NCI-H345 (cell line): ENCODE measurements at regions not wholly inside any gene's neighbourhood (a gene's known extent, or its start where the extent isn't known, plus 50 kb on each side); places are given as distances from the start of the nearest gene placed in this dataset.

ENCODE experiments used
- DNase-seq: peaks from one replicate; lab custom pipeline; 2025; lab: John Stamatoyannopoulos, UW

DNA sequence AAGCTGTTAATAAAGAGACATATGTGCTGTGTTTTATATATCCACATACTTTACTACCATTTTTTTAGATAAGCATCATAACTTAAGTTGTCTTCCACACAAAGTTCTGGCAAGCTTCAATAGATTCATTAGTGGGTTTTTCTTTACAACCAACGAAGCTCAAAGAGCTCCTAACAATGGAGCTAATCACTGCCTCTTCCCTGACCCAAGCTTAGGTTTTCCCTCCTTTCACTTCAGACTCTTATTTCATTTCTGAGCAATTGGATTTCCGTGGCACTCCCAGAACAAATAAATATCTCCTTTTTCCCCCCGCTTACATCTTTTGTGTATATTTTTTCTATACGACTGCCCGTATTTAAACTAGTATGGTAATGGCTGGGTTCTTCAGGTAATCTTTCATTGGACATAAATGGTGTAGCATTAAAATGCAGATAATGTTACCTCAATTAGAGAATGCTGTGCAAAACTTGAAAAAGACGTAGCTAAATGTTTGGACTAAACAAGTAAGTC lies 275.5 kb upstream of the TMEM161B start:
- no peak for DNase-seq

DNA sequence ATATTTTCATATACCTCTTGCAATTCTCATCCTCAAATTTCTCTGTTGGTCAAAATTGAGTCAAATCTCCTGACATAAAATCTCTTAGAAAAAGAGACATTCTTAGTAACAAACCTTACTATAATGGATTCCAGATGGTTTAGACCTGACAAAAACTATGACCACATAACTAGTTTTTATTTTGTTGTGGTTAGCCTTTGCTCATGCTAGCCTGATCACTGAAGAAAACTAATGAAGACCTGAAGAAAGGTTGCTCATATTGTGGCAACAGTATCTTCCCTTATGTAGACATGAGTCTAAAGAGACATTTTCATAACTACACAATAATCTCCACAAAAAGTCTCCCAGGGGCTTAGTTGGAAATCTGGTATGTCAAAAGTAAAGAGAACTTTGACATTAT lies 274.1 kb upstream of the TMEM161B start:
- no peak for DNase-seq

DNA sequence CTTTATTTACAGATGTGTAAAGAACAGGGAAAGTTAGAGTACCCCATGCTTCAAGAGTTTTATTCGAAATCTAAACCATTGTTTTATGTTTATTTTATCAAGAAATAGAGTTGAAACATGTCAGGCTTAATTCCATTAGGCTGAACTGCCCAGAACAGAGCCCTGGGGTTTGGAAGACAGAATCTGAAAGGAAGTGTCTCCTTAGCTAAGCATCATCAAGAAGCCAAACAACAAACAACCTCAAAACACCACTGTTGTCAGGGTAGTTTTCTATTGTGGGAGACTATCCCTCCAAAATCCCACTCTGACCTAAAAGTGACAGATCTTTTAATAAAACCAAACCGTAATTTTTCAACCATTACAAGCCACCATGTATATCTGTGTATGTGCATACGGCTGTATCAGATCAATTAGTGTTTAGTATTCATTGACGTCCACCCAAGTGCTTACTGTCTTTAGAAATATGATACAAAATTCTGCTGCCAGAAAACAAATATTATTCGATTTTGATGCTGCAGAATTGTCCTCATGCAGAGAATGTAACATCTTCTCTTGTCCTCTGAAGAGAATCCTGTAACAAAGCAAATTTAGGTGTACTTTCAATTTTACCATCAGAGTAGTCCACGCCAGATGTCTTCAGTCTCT lies 271.9 kb upstream of the TMEM161B start:
- no peak for DNase-seq

DNA sequence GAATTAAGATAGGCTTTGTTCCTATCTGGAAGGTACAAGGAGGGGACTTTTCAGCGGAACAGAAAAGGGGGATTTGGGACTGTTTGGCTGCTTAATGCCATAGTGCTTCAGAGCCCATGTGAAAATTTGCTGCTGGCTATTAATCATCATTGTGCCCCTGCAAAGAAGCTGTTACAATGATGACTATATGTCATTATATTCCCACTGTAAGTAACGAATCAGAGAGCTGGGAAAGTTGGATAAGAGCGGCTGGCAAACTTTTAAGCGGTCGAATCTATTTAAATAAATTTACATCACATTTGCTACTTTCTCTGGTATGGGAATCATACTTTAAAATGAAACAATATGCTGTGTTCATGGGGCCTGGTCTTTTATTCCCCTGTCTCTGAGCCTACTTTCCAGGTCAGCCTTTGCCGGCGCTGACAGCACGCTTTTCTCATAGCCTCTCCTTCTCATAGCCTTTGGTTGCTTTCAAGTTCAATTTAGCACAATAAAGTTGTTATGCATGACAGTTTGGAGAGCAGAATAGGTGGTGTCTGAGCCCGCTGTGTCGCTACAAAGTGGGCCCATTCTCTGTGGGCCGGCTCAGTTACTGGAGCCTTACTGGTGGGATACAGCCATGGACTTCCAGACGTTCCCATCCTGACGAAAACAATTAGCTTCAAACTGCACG lies 271.2 kb upstream of the TMEM161B start:
- no peak for DNase-seq

DNA sequence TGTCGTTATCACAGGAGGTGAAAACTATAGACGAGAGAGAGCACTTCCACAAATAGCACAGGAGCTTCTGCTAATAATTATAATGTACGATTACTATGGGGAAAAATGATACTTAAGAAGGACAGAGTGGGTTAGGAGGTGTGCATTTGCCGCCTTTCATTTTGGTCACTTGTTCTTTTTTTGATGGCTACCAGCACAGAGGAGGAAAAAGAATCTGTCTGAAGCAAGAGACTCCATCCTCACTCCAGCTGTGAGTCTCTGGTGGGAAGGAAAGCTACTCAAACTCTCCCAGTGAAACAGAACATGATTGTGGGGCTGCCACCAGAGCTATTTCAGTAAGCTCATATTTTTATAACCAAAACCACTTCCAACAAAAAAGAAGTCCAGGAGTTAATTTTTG lies 270.4 kb upstream of the TMEM161B start:
- no peak for DNase-seq

DNA sequence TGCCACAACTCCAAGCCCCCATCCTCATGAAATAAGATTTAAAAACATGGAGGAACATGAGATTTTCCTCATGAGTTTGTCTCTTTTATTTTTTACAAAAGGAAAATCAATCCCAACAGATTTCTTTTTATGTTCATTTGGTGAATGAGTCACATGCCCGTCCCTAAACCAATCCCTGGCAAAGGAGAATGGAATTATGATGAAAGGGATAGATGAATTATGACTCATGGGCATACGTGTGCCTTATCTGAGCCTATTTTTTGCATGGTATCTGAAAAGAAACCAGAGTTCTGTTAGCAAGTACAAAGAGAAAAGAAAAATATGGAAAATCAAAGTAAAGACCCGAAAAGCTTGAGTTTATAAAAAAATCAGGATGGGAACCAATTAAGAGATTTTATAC lies 267.5 kb upstream of the TMEM161B start:
- DNase-seq = no peak

DNA sequence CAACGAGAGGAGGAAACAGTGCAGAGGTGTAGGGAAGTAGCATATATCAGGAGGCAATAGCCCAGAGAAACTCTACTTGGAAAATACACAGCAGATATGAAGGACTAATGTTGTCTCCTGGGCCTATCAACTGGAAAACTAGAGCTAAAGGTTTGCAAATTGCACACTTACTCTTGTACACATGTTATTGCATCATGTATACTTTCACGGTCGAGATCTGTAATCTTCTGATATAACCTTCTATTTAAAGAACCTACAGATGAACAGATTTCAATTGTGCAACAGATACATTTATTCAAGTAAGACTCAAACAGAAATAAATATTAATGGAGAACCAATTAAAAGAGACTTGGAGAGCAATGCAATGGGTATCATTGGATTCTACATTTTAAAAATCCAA lies 256.3 kb upstream of the TMEM161B start:
- no peak for DNase-seq

DNA sequence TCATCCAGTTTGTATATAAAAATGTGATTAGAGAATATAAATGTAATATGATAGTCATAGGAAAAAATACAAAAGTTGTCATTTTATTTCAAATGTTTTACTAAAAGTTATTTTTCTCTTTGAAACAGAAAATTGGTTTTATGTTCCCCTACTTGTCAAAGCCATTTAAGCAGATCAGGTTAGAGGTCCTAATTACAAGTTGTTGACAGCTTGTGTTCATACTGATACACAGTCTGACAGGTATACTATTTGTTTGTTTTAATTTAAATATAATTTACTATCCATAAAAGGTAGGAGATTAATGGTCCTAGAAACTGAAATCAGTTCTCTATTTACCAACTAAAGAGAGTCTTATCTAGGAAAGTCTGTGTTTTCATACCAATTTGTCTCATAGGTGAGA lies 250.4 kb upstream of the TMEM161B start:
- DNase-seq = no peak

DNA sequence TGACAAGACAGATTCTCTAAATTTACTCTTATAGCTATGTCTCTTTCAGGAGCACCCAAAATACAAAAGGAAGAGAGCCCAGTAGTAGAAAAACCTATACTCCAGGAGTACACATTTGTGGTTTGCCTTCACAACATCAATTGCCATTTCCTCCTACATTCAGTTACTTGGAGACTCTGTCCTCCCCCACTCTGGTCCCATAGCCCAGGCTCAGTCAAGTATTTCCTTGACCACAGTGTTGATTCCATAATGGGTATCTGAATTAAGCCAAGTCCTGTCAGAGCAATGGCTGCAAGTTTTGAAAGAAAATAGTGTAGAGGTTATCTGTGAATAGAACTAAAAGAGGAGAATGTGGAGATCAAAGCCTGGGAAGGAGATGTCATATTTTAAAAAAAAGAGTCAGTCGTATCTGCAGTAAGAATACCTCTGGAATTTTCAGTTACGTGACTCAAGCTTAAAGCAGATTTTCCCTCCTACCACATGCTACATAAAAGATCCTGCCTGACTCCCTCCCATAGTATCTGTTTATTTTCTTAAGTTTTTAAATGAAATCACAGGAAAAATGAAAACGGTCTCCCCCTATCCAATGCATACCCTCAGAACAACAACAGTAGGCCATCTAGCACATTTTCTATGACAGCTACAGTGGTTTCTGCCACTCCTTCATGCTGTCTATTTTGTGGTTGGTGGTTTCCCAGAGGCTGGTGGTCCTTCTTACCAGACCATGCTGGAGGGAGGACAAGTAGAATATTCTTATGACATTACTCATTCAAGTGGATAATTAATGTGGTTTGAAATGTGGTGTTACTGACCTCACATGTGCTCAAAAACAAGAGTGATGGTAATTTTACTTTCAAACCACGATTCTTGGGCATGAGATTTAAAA lies 249.7 kb upstream of the TMEM161B start:
- no peak for DNase-seq

DNA sequence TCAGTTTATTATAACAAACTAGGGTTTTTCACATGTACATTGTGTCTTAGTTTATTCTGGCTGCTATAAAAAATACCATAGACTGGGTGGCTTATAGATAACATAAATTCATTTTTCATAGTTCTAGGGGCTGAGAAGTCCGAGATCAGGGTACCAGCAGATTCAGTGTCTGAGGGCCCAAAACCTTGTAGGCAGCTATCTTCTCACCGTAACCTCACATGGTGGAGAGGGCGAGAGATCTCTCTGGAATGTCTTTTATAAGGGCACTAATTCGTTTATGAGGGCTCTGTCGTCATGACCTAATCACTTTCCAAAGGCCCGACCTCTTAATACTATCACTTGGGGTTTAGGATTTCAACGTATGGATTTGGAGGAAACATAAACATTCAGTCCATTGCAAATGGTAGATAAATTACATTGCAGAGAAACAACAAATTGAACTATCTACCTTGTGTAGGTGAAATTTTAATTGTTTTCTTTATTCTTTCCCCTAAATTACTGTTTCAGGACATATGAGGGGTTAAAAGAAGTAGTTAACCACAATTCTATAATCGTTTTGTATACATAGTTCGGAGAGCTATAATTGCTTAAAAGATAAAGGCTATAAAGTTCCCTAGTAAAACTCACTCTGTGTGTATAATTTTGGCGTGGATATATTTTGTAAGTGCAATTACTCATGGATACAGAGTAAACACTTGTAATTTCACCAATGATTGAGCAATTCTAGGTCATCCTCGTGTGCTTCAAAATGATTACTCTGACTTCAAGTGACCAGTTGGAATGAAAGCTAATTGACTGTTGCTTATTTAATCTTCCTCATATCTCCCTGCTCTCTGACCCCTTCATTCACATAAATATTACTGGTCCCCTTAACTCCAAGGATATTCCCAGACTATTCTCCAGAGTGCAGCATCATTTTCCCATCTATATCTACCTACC lies 247.5 kb upstream of the TMEM161B start:
- no peak for DNase-seq

DNA sequence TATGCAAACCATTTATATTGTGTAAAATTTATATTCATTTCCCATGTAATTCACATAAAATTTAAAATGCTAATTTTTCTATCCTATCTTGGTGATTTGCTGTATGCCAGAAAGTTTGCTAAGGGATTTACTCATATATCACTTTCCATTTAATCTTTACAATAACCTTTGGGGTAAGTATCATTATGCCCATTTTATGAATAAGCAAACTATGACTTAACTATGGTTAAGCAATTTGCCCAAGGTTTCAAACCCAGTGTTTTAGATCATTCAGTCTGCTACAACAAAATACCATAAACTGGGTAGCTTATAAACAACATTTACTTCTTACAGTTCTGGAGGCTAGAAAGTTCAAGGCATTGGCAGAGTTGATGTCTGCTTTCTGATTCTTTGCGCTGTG lies 246.4 kb upstream of the TMEM161B start:
- DNase-seq = no peak

DNA sequence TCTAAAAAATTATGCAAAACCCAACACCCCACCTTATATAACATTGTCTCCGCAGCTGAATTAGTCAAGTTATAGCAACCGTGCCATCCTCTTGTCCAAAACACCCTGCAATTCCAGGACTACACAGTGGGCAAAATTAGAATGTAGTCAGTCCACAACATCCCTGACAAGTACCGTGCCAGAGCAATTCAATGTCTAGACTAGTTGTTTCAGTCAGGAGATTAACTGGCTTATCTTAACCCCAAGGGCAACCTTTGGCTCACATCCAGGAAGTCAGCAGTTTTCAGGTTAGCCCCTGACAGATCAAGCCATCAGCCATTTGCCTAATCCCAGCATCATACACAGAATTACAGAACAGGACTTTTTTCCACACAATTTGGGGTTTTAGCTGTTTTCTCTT lies 240.8 kb upstream of the TMEM161B start:
- DNase-seq = no peak

DNA sequence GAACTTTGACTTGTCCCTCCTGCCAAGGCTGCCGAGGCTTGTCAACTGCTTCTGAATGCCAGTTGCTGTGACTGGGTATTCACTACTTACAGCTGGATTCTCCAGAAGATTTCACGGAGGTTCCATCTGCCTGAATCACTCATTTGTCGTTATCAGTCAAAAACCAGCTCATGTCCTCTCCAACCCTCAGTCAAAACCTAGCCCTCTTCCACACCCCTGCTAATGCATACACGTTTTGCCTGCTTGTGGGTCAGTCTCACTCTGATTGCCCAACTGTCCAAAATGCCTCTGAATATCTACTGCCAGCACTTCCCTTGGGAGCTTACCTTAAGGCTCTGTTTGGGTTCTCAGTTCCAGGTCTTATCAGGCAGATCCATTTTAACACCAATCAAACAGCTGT lies 238.6 kb upstream of the TMEM161B start:
- DNase-seq = no peak

DNA sequence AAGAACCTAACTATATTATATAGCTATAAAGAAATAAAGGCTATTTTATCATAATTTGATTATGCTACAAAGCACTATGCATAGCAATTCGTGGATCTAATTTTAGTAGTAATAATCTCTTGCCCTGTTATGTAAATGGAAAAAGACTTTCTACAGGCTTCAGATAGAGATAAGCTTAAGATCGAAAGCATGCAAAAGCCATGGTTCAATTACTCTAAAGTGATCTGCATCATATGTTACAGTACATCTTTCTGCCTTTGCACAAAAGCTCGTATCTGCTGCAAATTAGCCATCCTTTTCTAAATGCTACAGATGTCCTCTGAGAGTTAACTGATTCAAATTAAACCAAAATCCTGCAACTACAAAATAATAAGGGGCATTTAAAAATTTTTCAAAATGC lies 234.8 kb upstream of the TMEM161B start:
- DNase-seq = no peak

DNA sequence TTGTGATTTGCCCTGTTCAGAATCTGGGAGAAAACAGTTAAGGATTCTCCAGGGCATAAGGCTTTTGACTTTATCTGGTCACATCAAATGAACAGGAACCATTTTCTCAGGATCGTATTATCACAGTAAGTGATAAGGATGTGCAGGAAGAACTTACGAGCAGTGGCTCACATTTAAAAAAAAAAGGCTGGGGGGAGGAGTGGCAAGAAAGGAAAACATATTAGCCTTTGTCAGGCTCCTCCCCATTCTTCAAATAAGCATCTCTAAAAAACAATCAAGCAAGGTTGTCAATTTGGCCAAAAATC lies 234.3 kb upstream of the TMEM161B start:
- DNase-seq = no peak

DNA sequence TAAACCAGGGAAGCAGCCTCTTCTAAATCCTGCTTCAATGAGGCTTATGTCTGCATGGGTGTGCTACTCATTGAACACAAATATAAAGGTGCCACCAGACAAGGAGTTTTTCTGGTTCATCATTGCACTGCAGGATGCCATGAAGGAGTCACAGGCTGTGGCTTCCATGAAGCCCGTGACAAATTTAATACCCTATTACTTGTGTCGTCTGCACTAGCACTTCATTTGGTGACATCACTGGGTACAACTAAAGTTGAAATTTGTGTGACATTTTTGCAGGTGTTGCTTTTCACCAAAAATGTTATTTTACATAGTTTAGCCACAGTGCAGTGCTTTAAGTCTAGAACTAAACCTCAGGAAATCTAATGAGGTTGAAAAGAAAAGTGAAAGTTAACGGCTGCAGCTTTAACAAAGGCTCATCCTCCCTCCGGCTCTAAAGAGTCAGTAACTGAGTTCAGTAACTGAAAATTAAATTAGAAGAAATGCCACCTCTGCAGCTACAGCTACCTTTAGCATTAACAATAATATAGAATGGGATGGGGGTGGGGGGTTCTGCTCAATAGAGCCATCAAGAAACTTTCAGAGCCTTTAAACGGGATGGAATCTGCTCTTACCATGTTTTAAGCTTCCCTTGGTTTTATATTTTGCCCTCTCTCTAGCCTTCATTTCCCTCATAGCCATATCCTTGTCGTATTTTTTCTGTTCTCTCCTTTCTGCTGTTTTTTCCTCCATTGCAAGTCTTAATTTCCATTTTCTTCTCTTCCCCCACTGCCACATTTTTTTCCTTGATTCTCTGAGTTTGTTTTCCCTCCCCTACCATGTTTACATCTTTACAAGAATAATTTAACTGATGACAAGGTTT lies 233.8 kb upstream of the TMEM161B start:
- DNase-seq = no peak

DNA sequence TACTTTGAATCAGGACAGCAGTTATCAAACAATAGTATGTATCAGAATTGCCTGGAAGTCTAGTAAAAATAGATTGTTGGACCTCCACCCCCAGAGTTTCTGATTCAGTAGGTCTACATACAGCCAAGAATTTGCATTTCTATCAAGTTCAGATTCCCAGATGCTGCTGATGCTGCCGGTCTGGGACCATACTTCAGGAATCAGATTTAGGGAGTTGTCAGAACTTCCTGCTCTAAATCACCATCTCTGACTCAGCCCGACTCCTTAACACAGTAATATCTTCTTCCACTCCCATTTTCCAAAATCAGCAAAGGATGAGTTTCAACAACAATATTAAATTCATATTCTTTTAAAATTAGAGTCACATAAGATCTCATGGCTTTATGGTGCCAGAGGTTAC lies 227.2 kb upstream of the TMEM161B start:
- no peak for DNase-seq

DNA sequence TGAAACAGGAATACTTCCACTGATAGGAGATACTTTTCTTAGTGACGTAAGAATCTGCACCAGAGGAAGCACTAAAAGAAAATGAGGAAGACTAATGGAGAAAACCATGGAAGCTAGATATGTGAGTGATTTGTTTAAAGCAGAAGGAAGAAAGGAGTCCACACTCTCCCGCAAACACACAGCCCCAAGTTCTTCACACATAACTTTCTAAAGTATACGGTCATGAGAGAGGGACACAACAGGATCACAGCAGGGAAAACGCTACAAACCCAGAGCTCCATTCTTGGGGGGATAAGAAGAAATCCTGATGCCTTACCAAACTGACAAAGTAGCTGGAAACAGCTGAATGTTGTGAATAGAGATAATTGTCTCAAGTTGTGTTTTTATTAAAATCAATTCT lies 222.2 kb upstream of the TMEM161B start:
- DNase-seq = no peak

DNA sequence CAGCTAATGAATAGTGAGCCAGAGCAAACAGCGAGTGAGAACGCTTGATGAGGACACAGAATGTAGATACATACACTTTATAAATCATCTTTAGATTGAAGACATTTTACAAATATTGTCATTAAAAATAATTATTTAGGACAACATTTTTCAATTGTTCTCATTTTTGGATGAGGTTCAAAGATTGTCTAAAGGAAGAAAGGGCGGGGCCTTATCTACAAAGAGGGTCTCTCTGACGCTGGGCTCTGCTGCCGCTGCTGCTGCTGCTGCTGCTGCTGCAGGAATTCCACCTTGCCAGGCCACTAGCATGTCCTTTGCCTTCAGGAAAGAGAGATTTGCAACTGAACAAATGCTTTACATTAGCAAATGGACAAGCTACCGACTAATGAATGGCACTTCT lies 220.7 kb upstream of the TMEM161B start:
- DNase-seq = no peak

DNA sequence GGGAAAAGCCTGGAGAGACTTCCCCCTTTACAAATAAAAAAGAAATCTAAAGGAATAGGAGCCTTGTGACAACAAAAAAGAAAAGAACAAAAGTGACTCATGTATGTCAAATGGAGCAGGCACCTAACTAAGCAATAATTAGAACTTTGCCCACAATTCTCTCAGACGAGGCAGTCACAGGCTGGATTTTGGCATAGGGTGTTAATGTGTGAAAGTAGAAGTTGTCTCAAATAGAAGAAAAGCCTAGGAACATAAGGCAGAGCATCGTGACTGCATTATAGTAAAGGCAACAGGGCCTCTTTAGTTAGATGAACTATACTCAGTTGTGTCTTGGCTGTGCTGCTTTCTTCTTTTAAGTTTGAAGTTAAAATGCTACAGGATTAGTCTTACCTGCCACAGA lies 219.9 kb upstream of the TMEM161B start:
- no peak for DNase-seq

DNA sequence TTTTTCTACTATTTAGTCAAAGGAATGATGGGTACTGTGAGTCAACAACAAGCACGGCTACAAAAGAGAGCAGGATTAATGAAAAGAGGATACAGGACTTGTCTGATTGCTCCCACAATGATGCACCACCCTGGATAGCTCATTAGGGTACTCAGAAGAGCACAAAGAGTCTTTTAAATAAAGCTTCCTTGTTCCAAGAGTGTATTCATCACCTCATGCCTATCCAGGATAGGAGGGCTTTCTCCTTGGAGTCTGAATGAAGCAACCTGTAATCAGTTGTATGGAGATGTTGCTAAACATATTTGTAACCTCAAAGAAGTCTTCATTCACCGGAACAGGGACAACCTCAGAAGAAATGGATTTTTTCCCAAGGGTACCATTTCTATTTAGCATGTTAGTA lies 219.5 kb upstream of the TMEM161B start:
- DNase-seq = no peak
